NCI-H69 (cell line): ENCODE measurements at regions not wholly inside any gene's neighbourhood (a gene's known extent, or its start where the extent isn't known, plus 50 kb on each side); places are given as distances from the start of the nearest gene placed in this dataset.

Experiments used
- DNase-seq: peaks from one replicate; lab custom pipeline; 2025; lab: John Stamatoyannopoulos, UW

DNA sequence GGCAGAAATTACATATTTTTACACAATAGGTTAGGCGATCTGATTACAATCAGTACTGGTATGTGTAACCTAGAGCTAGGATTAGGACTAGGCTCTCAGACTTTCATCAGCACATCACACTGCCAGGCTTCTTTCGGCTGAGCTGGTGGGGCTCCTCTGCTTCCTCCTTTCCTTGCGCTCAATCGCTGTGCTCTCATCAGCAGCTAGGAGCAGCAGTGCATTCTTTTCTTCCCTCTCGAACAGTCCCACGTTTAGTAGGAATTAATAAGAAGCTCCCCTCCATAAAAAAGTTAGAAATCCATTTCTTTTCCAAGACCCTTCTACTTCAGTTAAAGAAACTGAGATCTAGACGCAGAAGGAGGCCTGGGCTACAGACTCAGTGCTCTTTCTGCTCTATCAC lies 350.4 kb downstream of the SPRY1 start:
- no peak for DNase-seq

DNA sequence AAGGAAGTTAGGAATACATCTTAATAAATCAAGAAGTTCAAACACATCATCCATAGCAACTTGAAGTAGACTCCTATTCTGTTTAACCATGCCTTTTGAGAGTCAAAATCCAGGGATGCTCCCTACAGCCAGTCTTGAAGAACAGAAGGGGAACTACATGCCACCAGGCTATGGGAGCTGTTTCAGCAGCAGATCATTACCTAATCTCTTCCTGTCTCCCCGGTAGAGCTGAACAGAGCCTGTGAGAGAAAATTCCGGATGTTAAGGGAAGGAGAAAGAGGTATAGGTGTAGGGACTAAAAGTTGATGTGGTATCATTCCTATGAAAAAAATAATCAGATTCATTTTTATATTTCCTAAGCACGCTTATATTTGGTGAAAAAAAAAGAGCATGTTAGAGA lies 352.2 kb downstream of the SPRY1 start:
- no peak for DNase-seq

DNA sequence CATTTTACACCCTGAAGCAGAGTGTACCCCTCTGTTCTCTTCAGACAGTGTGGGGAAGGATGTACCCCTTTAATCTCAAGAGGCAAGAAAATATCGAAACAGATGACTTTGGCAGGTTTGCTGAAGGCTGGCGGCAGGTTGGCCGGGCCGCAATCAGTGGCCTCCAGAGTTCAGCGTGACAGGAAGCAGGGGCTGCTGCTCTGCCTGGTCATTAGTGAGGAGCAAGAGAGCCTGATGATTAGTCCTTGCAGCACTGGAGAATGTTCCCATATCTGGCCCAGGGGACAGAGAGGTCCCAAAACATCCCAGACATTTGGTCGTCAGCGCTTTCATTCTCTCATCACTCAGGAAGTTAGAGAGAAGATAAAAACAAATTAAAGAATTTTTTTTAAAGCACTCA lies 352.8 kb downstream of the SPRY1 start:
- DNase-seq: no peak

DNA sequence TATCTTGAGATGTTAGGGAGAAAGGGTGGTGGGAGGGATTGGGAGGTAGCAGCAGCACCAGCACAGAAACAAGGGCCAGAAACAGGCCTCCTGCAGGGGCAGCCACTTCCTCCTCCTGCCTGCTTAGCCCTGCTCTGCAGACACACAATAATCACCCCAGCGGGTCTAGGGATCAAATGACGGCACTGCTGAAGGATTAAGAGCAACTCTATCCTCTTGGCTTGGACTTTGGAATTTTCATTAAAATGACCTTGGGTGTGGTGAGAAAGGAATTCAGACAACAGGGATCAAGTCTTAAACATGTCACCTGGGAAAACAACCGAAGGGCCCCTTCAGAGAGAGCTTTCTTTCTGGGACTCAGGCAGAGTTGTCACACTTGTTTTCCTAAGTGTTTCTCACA lies 353.4 kb downstream of the SPRY1 start:
- DNase-seq: peak; percentile 38

DNA sequence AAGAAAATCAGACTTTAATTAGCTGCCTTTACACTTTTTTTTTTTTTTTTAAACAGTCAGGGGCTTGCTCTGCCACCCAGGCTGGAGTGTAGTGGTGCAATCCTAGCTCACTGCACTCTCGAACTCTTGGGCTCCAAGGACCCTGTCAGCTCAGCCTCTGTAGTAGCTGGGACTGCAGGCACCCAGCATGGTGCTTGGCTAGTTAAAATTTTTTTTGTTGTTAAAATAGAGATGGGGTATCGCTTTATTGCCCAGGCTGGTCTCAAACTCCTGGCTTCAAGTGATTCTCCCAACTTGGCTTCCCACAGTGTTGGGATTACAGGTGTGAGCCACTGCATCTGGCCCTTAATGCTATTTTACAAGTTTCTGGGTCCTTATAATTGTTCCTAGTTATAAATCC lies 359.1 kb downstream of the SPRY1 start:
- no peak for DNase-seq

DNA sequence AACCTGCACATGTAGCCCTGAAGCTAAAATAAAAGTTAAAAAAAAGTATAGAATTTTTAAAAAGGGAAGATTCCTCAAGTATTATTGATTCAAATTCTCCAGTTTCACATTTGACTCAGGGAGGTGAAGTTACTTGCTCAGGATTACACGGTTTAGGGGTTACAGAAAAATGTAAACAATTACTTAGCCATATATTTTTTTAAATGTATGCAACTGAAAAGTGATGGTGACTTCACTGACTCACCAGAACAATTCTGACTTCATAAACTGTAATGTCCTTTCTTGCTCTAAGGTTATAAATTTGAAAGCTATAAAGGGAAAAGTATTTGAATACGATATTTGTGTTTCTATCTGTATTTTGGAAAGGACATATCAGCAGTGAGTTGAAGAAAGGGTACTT lies 371.2 kb downstream of the SPRY1 start:
- no peak for DNase-seq

DNA sequence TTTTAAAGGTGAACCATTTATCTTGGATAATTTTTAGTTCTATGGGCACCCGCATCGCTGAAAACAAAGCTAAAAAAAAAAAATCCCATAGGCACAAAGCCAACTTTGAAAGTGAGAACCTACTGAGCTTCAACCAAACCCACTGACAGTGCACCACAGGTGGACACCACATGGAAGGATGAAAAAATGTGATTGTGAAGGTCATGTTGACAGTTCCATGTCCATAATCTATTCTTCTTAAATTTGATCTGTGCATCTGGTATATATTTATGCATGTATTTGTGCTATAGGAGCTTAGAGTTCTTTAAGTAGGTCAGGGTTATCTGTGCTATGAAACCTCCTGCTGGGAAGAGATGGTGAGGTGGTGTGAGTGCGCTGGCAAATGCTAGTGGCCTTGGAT lies 374.3 kb downstream of the SPRY1 start:
- no peak for DNase-seq

DNA sequence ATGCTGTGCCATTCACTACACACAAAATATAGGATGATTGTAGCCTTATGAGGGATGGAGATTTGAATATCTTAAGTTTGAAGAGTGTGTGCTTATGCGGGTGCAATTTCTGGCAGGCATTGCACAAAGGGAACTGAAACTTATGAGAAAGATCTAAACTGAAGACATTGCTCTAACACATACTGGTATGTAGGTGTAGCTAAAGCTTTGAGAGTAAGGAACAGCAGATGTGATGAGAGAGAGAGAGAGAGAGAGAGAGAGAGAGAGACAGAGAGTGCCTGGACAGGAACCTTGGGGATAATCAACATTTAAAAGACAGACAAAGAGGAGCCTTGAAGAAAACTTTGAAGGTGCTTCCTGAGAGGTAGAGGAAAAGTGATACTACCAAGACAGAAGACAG lies 379.7 kb downstream of the SPRY1 start:
- DNase-seq: no peak

DNA sequence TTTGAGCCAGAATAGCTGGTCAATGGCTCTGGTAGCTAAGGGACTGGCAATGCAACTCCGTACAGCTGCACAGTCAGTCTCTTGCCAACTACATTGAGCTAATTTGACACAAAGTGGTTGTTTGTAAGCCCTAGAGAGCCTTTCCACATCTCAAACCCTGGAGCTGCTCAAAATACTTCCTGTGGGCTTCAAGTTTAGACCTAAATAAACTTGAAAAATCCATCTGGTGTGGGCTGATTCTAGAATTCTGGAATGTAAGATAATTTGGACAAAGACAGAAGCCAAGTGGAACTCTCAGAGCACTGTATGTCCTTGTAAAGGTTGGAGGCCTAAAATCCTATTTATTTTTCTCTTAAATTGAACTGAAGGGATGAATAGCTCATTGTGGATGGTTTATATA lies 380.8 kb downstream of the SPRY1 start:
- no peak for DNase-seq

DNA sequence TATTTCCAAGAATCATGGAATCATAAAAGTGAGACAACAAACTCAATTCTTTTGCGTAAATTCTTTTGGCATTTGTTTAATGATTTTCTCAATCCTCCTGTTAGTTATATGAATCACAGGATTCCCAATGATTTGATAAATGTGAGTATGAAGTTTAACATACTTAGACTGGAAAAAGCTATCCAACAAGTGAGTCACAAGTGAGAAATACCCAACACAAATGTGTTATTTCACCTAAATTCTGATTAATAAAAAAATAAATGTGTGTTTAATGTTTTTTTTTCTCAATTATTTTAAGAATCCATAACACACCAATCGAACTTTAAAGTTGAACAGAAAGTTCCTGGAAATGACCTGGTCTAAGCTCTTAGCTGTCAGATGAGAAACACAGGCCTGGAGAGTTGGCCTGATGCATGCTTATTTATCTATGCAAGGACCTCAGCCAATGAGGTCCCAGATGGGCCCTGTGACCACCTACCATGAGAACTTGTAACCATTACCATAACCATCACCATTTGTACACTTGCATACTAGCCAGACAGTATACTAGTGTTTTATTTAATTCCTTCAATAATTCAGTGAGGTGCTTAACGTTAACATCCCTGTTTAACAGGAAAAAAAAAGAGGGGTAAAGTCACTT lies 386.7 kb downstream of the SPRY1 start:
- no peak for DNase-seq

DNA sequence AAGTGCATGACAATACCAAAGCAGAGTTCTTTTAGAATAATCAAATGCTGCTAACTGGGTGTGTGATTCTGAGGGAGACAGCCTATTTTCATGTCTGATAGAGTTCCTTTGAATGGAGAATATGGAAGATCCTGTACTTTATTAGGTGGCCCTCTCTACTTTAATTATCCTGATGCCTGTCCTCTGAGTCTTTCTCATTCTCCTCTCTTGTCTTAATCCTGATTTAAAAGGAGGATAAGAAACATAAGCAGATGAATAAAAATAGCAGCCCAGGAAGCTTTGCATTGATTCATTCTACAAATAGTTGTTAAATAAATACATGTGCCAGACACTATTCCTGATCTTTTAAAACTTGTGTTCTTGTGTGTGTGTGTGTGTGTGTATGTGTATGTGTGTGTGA lies 387.3 kb downstream of the SPRY1 start:
- DNase-seq: no peak

DNA sequence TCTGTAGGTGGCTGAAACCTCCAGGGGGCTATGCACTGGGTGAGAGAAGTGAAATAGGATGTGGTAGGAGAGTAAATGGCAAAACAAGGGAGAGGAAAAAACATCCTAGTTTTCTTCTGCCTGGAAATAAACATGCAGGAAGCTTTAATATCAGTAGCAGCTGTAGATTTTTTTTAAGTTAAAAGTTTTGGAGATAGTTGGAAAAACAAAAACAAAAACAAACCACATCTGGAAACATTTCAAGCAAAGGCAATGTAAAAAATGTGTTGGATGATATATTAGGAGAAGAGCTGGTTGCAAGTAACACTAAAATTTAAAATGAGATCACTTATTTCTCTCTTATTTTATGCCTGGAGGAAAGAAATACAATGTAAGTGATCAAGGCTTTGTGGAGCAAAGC lies 388.0 kb downstream of the SPRY1 start:
- DNase-seq: no peak

DNA sequence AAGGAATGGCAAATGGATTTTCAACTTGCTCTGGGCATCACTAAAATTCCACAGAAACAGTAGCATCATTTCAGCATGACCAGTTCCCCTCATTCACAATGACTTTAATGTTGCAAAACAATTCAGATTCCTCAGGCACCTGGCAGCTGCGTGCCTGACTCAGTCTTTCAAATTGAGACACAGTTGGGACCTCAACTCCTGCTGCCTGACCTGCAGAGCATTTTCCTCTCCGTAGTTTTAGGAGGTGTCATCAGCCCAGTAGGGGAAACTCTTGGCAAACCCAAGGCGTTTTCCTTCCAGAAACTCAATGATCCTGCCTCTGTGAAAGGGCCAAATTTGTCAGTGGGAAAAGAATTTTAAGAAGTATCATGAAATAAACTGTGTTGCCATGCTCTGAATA lies 388.9 kb downstream of the SPRY1 start:
- DNase-seq: no peak

DNA sequence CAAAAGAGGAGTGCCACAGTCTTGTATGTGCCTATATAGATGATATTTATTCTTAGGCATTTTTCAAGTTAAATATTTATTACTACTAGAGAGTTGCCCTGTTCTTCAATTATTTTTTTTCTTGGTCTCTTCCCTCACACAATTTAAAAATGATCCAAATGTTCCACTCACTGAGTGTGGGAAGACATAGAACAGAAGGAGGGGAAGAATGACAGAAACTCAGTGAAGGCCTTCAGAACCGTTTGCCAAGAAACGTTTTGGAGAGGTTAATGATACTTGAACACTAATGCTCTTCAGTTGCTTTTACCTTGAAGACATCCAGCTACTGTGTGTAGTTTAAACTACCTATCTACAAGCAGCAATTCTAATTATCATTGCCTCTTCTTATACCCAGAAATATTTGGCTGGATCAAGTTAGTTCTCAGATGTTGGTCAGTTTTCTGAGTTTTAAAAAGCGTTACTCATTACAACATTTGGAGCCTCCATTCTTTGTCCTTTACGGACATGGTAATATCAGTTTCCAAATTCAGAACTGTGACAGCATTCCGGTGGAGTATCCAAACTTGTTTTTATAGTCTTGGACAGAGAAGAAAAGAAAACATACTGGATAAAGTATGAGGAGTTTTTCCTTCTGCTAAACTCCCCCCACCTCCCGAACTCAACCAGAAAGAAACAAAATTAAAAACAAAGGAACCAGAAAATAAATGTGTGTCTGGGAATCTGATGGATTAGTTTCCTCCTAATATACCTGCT lies 389.7 kb downstream of the SPRY1 start:
- DNase-seq: no peak

DNA sequence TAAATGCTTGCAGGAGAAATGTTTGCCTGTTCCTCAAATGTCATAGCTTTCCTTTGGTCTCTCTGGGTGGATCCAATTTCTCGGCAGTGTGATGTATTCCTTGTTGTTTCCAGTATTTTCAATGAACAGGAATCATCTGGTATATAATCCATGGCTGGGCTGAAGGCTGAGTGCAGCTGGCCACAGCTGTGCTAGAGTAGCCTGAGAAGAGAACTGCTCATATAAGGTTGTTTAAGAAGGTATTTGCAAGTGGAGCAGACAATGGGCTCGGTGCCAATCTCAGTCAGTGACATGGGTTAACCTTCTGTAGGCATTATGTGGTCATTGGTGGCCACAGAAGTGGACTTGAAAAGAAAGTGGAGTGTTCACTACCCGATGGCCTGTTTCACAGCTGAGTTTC lies 390.3 kb downstream of the SPRY1 start:
- DNase-seq: no peak

DNA sequence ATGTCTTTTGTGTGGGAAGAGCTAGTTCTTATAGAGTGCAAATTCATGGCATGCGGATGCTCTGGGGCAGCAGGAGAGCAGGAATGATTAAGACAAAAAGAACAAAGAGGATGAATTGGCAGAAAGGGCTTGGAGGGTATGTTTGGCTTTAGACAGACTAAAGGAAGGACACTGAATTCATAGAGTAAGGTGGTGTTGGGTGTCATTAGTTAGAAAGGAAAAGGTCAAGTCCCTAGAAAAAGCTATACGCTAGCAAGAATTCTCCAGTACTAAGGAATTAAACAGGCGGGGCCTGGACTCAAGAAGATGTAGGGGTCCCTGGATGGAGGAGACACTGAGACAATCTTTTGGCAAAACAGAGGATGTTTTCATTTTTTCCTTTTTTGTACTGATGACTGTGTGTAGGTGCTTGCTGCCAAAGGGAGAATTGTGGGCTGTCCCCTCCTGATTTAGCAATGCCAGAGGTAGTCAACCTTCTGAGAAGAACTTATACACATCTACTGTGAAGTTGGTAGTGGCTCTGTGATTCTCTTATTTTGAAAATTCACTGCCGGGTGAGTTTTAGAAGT lies 391.0 kb downstream of the SPRY1 start:
- DNase-seq: no peak

DNA sequence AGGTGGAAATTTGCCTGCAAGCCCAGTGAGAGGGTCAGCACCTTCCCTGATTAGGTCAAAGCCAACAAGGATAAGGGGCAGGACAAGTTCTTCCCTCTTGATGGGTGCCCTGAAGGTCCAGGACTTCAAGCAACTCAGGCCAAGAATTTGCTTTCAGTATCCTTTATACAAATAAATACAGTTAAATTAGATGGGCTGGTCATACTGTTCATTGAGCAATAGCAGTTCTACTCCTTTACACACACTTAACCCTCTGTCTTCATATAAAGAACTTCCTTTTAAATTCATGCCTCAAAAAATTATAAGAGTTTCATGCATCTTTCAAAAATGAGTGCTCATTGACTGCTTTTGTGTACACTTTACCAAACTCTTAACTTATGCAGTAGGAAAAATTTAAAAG lies 392.0 kb downstream of the SPRY1 start:
- DNase-seq: no peak

DNA sequence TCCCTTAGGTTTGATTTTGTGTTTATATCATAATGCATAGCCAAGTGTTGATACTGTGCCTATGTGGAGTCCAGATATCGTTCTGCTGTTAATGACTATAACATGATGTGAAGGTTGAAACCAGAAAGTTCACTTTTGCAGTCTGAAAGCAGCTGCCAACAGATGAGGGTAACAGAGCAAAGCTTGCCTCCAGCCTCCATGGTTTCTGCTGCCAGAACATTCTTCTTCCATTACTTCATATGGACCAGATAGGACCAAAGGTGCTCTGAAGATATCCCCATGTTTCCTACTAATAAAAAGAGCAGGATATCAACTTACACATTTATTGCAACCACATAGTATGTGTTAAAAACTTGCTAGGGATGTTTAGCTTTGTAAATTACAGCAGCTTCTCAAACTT lies 394.1 kb downstream of the SPRY1 start:
- DNase-seq: no peak

DNA sequence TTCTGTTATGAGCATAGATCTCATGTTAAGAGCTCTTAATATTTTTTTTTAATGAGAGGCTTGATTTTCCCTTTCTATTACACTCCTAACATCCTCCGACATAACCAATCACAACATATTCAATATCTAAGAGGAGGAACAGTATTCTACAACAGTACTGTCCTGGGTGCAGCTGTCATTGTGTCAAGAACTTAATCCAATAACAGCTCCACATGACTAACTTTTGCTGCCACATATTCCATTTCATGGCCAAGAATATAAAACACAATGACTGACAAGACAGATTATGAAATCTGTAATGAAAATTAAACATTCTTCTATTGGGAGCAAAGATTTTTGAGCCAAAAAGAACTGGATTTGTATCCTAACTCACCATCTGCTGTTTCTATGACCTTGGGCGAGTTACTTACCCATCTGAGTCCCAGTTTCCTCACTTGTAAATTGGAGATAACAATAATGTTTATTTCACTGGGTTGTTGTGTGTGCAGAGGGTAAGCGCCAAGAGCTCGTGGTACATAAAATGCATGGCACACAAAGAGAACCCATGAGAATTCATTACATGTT lies 405.6 kb downstream of the SPRY1 start:
- DNase-seq: no peak

DNA sequence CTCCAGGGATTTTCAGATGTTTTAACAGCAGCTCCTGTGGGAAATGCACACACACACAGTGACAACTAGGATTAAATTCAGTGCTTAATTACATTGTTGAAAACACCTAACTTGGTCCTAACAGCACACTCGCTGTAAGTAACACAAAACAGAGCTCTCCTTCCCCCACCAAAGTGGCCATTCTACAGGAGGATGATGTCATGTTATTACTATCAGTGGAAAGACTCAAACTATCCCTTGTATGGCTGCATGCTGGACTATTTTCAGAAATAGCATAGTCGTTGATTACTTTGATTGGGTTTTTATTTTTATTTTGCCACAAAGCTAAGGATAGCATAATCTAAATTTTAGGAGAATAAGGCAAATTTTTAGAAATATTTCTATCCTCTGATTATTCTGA lies 406.3 kb downstream of the SPRY1 start:
- no peak for DNase-seq

DNA sequence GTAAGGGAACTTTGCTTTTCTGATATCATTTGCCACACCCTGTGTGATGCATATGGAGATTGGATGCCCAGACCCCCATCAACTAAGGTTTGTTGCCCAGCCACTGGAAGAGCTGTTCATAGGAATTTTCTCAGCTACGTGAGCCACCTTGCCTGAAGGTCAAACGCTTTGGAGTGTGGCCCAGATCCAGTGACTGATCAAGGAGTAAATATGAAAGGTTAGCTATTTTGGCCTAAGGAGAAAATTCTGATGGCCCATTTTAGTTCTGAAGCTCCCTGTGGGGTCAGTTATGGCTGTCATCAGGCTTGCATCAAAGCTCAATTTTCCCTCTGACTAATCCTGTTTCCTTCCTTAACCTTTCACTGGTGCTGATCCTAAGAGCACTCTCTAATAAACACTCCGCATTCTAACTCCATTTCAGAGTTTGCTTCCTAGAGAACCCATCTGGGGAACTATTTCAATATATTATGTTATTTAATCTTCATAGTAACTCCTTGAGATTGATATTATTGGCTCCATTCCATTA lies 407.7 kb downstream of the SPRY1 start:
- no peak for DNase-seq

DNA sequence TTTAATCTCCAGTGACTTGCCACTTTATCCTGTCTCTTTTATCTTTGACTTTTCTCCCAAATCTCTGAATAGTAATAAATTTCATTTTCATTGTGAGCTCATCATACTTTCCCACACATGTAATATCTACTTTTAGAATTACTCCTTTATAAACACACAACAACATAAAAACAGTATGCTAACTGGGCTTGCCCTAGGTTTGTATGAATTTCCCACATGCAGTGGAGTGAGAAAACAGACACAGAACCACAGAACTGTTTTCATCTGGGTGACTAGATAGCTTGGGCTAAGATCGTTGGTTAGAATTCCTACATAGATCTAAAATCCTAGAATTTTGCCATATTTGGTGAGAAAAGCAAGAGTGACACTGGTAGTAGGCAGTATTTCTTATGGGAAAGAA lies 409.5 kb downstream of the SPRY1 start:
- no peak for DNase-seq

DNA sequence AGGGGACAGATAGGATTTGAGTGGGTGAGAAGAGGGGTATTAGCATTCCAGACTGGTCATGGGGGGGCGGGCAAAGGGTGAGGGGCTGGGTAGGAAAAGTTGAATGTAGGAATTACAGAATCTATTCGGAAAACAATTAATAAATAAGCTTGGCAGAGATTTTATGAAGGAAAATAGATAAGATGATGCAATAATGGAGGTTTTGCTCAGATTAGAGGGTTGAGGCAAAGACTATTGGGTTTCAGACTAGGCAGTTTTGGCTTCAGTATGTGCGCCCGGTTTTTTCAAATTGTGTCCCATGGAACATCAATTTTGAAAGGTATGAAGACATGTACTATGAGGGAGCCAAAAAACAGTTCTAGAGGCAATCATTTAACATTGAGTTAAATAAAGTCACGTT lies 410.6 kb downstream of the SPRY1 start:
- no peak for DNase-seq
